Putamen (tissue), 1 donor: ENCODE measurements at regions not wholly inside any gene's neighbourhood (a gene's known extent, or its start where the extent isn't known, plus 50 kb on each side); places are given as distances from the start of the nearest gene placed in this dataset.
"Not testable (repeated sequence)": the region's sequence is repeated elsewhere in the genome, so short reads cannot be mapped to it uniquely, and the experiment has no call there.

Experiments
- DNase-seq: peaks from one replicate; pipeline ENCODE4 v3.0.0-alpha.2; 2016; ENCODE audit warnings: low spot score

DNA sequence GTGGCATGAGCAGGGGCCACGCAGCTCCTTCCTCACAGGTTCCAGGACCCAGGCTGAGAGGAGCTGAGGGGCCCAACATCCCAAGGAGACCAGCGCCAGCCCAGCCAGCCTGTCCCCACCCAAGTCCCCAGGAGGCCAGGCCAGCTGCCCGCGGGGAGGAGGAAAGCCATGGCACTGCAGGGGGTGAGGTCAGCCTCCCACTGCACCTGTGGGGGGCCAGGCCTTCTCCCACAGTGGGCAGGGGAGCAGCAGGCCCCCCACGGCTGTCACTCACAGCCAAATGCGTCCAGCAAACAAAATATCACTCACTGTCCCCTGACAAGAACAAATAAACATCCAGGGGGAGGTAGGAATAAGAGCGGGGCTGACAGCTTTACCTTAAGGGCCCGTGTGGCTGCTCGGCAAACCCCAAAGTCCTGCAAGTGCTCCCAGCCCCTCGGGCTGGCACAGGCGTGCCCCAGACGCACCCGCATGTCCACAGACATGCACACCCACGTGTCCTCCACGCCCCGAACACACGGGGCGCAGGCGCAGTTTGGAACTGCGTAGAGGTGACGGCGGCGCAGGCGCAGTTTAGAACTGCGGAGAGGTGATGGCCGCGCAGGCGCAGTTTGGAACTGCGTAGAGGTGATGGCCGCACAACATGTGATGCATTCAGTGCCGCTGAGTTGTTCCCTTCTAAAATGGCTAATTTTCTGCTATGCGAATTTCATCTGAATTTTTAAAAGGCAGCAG lies 291.1 kb downstream of the FOXL1 start:
- no peak for DNase-seq

DNA sequence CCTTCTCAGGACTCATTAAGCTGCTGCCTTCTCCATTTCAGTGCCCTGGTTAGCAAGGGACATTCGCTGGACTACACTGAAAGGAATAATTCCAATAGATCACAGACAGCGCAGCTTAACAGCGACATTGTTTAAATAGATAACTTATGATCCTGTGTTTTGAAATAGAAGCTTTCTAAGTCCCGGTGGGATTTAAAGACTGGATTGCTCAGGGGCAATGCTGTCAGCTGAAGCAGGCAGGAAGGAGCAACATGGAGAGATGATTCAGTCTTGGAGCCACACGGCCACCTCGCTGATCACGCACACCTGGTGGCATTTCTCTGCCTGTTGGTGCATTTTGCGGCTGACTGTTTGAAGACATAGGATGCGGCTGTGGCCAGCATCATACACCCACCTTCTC lies 292.0 kb downstream of the FOXL1 start:
- no peak for DNase-seq

DNA sequence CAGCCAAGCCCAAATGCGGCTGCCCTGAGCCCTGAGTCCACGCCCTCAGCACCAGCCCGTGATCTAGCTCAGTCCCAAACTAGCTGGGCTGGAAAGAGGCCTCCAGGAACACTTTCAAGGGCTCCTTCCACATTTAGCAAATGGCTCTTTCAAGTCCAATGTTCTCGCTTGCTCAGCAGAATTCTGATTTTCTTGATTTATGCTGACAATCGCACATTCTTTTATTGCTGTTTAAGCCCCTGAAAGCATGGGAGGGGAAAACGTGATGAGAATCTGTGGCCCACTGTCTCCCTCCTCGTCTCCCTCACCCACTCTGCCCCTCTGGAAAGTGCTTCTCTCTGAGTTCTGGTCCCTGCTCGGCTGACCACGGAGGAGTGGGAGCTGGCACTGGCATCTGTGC lies 293.8 kb downstream of the FOXL1 start:
- DNase-seq = no peak

GRCh38 chr16:86872833-86873232 lies 294.5 kb downstream of the FOXL1 start:
- no peak for DNase-seq

DNA sequence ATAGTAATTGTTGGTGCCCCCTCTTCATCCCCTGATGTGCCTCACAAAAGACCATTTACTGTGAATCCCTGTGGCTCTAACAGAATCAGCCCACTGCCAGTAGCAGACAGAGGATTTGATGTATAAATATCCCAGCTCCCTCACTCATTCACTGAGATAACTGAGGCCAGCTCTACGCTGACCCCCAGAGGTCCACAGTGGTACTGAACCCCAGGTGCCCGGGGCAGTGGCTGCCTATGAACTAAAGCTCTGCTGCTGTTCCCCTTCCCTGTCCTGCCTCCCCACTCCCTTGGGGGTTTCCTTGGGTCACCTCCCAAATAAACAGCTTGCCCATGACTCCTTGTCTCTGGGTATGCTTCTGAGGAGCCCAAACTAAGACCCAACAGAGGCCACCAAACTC lies 295.8 kb downstream of the FOXL1 start:
- no peak for DNase-seq

- no peak for DNase-seq
Observed at GRCh38 chr16:86876499-86876898, 298.1 kb downstream of the FOXL1 start.

DNA sequence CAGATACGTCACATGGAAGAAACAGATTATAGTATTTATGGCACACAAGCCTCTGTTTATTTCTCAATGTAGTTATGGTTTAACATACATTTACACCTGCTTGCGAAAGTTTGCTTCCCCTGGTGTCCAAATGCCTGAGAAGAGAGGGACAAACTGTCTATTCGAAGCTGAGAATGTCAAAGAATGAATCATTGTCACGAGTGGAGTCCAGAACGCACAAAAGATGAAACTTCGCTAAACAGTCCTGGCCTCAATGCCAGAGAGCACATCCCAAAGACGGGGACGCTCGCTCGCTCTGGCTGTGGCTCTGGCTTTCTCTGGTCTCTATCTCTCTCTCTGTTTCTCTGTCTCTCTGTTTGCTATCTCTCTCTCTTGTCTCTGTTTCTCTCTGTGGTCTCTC lies 298.8 kb downstream of the FOXL1 start:
- DNase-seq = no peak

- DNase-seq = no peak
Observed at GRCh38 chr16:86877835-86878234, 299.5 kb downstream of the FOXL1 start.

GRCh38 chr16:86878236-86879080 lies 300.1 kb downstream of the FOXL1 start:
- no peak for DNase-seq

GRCh38 chr16:86879268-86879667 lies 300.9 kb downstream of the FOXL1 start:
- no peak for DNase-seq

DNA sequence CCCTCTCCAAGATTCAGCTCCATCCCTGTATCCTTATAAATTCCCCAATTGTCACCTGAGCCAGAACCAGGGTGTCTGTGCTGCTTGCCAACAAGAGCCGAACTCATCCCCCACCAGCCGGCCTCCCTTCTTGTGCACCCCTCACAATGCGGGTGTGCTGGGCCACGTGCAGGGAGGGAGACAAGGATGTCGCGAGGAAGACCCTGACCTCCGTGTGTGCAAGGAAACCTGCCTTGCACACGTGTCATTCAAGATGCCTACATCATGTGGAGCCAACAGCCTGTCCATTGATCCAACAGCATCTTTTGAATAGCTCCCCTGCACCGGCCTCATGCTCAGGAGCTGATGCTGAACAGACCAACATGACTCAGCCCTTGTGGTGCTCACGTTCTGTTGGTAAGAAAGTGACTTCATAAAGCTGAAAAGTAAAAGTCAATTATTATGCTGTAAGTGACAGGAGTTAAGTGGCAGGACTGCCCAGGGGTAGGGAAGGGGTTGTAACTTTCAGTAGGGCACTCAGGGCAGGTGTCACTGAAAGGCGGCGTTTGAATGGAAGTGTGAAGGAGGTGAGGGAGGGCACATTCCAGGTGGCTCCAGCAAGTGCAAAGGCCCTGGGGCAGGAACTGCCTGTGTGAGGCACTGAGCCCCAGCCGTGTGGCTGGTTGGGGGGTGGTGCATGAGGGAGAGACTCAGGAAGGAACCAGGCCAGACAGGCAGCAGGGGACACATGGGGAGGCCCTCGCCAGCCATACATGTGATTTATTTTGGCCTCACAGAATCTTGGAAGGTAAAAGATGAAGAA lies 302.2 kb downstream of the FOXL1 start:
- DNase-seq = no peak

DNA sequence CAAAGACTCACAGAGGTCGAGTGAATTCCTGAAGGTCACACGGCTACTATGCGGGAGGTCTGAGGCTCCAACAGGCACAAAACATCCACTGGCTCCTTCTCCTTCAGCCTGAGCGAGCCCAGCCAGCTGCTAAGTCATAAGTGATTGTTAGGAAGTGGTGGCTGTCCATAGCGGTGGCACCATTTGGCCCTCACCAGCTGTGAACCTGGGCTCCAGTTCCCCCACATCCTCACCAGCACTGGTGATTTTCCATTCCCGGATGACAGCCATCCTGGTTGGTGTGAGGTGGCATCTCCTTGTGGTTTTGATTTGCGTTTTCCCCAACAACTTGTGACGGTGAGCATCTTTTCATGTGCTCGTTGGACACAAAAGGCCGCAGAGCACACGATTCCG lies 302.8 kb downstream of the FOXL1 start:
- DNase-seq = no peak

DNA sequence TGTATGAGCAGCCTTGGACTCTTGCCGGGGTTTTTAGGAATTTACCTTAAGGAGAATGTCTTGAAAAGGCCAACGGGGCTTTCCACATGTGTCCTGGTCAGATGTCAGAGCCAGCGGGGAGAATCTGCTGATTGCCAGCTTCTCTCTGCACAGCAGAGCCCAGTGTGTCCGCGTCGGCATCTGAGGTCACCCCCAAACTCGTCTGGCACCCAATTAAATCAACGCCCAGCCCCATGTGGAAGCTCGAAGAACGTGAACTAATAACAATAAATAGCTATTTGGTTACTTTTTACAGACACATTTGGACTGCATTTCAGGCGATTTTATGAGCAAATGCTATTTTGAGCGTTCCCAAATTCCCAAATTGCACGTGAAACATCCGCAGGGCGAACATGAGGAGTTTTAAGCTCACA lies 303.5 kb downstream of the FOXL1 start:
- no peak for DNase-seq

DNA sequence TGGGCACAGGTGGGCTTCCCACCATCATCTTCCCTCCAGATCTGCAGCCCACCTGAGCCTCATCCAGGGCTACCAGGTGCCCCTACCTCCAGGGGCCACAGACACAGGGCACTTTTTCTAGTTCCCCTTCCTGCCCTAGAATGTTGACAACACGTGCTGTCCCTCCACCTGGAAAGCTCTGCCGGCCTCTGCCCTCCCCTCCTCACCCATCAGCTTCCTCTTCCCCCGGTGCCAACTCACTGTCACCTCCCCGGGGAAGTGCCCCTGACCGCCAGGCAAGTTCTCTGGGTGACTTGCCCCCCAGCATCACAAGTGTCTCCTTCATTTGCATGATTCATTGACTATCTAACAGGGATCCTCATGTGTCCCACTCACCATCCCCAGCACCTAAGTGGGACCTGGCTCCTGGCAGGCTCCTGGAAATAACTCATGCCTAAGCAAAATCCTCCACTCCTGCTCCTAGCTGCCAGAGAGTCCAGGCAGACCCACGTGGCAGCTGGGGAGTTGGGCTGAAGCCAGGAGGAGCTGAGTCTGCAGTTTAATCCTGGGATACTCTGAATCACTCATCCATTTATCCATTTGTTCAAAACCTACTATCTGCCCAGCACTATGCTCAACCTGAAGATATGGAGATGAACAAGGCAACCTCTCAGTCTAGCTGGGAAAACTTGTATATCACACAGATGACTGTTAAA lies 304.4 kb downstream of the FOXL1 start:
- DNase-seq = no peak

DNA sequence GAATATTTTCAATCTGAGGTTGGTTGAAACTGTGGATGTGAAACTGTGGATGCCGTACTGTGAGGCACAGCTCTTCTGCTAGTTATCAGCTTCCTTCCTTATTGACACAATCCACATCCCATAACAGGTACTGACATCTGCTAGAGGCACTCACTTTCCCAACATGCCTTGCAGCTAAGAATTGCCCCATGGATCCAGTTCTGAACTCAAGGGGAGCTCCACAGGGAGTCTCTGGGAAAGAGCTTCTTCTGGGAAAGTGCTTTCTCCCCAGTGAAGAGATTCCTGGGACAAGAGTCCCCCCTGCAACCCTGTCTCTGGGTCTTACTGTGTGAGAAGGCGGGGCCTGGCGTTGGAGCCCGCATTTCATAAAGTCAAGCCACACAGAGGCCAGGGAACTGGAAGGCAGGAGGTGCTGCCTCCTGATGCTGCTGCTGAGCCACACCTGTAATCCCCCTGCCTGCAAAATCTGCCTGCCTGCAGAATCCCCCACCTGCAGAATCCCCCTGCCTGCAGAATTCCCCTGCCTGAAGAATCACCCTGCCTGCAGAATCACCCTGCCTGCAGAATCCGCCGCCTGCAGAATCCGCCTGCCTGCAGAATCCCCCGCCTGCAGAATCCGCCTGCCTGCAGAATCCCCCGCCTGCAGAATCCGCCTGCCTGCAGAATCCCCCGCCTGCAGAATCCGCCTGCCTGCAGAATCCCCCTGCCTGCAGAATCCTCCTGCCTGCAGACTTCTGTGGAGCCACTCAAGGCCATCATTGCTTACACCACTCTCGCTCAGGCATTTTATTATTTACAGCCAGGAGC lies 305.4 kb downstream of the FOXL1 start:
- peak; percentile 2 for DNase-seq

- DNase-seq = no peak
Observed at GRCh38 chr16:86884390-86884650, 306.0 kb downstream of the FOXL1 start.

DNA sequence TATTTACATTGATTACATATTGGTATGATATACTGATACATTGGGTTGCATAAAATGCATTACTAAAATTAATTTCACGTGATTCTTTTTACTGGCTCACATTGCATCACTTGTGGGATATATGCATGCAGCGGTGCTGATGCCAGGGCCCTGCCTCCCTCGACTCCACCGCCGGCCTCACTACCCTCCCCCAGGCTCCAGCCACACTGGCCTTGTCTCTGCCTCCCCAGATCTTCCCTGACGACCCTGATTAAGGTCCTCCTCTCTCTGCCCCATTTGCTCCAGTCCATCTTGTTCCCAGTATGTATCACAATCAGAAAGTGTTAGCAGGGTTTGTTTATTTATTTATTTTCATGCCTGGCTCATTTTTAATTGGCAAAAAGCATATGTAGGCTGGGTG lies 306.8 kb downstream of the FOXL1 start:
- no peak for DNase-seq

DNA sequence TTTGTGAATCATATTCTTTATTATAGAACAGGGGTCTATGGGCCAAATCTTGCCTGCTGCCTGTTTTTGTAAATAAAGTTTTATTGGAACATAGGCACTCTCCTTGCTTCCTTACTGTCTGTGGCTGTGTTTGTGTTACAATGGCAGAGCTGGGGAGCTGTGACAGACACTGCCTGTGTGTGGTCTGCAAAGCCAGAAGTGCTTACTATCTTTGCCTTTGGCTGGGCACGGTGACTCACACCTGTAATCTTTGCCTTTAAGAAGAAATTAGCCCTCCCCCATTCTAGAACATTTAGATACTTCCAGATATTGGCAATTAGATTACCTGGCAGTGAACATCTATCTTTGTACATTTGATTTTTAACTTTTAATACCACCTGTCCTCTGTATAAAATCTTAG lies 308.3 kb downstream of the FOXL1 start:
- no peak for DNase-seq

DNA sequence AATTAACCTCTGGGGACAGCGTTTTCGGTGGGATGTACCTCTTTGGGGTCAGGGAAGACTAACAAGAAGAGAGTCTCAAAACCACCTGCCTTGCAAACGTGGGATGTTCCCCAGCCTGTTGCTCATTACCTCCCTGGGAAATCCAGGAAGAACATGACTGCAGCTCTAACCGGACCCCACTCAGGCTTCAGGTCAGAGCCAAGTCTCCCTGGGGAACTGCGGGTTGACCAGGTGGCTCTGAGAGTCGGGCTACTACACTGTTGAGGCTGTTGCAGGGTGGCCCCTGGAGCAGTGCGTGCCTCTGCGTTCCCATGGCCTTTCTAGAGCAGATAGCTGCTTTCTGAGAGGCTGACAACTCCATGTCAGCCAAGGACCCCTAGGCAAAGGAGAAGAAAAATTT lies 309.1 kb downstream of the FOXL1 start:
- DNase-seq = no peak

DNA sequence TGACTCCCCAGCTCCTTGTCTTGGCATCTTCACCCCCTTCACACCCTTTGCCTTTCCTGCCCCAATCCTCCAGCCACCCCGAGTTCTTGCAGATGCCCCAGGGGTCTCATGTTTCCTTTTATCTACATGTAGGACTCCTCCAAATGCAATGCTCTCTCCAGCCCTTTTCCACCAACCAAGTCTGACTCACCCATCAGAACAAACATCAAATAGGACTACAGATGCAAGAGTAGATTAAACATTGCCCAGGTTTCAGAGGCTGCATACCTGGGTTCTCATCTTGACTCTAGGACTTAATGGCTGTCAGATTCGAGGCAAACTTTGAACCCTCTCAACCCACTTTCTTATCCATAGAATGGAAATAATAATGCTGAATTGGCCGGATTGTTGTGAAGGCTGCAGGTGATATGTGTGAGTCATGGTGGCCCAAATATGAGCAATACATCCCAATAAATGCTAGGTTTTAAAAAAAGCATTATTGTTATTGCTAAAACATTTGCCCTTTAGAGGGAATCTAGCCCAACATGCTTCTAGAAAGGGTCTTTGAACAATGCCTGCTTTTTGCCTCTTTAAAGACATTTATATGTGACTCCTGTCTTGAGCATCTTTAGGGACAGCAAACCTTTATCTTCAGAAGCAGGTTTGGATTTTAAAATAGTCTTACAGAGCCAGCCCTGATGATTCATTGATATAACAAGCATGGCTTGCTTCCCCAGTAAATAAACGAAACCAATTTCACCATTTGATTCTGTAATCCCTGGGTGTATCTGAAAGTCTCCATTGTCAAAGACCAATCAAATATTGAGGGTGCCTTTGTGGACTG lies 310.1 kb downstream of the FOXL1 start:
- DNase-seq = no peak

GRCh38 chr16:86889054-86889366 lies 310.7 kb downstream of the FOXL1 start:
- not testable (repeated sequence) for DNase-seq
